GM21529 (cell line): ENCODE measurements at regions not wholly inside any gene's neighbourhood (a gene's known extent, or its start where the extent isn't known, plus 50 kb on each side); places are given as distances from the start of the nearest gene placed in this dataset.

Experiments used
- ATAC-seq: cut with Tn5 transposase; IDR thresholded peaks from one replicate; pipeline ENCODE4 v1.9.1; 2021; ENCODE audit not compliant: unreplicated experiment

DNA sequence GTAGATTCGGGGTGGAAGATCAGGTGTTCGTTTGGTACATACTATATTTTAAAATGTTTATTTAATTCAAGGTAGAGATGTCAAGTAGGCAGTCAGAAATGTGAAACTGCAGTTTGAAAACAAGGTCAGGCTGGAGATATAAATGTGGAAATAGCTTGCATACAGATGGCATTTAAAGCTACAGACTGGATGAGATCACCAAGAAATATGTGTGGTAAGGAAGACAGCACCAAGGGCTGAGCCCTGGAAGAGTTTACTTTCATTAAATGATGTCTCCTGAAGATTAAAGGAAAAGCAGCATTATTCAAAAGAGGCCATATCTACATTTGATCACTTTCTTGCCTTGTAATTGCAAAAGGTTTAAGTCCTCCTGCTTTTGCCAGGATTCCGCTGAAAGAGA, 271.3 kb downstream of the PTBP2 start:
- no peak for ATAC-seq

- ATAC-seq, result no peak
Observed at GRCh38 chr1:96995351-96995750, 273.8 kb downstream of the PTBP2 start.

- no peak for ATAC-seq
Observed at GRCh38 chr1:96996001-96996400, 274.4 kb downstream of the PTBP2 start.

- no peak for ATAC-seq
Observed at GRCh38 chr1:96997717-96998116, 276.1 kb downstream of the PTBP2 start.

- ATAC-seq, result no peak
Observed at GRCh38 chr1:96998466-96998865, 276.9 kb downstream of the PTBP2 start.

DNA sequence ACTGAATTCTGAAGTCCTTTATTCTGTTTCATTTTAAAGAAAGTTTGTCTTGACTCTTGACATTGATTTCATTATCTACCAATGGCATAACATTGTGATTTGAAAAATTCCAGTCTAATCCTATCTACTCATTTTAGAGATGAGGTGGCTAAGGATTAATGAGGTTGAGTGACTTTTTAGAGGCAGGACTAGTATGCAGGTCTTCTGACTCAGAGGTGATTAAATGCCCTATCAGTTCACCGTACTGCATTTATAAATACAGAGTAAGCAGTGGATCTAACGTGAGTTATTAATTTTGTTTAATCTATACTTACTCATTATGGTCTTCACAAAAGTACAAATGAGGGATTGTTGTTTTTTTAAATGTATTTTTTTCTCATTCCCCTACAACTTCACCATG, 277.6 kb downstream of the PTBP2 start:
- ATAC-seq, result no peak

DNA sequence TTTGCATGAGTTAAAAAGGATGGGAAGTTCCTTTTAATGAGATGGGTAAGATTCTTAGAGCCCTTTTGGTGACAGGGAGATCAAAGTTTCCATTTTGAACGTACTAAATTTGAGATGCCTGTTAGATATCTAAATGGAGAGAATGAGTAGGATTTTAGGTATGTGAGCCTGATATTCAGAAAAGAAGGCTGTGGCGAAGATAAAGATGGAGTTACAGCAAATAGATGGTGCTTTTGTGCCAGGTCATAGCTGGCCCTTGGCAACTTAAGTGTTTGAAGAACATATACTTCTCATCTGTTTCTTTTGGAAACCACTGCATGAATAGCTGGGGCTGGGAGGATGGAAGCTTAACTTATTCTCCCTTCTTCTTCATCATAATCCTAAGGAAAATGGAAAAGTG, 282.5 kb downstream of the PTBP2 start:
- ATAC-seq, result no peak

- no peak for ATAC-seq
Observed at GRCh38 chr1:97004743-97005142, 283.2 kb downstream of the PTBP2 start.

- no peak for ATAC-seq
Observed at GRCh38 chr1:97006044-97006661, 284.6 kb downstream of the PTBP2 start.

GRCh38 chr1:97007840-97008604, 286.4 kb downstream of the PTBP2 start:
- no peak for ATAC-seq

- ATAC-seq, result no peak
Observed at GRCh38 chr1:97010566-97011264, 289.1 kb downstream of the PTBP2 start.

DNA sequence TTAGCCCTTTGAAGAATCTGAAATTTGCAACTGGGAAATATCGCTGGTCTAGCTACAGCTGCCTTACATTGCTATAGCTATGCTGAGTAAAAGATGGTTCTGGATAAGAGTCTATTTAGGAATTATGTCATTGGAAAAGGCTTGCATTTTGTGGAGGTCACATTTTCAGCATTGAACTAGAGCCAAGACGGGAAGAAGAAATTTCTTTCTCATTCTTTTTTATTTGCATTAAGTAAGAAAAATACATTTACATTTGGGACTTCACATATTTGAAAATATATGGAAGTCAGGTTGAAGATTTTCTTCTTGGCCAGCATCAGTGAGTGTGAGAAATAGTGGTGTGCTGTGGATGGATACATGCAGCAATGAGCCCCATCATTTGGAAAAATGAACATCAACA, 291.6 kb downstream of the PTBP2 start:
- no peak for ATAC-seq

- no peak for ATAC-seq
Observed at GRCh38 chr1:97013941-97014340, 292.4 kb downstream of the PTBP2 start.

GRCh38 chr1:97014426-97014825, 292.8 kb downstream of the PTBP2 start:
- ATAC-seq, result no peak

DNA sequence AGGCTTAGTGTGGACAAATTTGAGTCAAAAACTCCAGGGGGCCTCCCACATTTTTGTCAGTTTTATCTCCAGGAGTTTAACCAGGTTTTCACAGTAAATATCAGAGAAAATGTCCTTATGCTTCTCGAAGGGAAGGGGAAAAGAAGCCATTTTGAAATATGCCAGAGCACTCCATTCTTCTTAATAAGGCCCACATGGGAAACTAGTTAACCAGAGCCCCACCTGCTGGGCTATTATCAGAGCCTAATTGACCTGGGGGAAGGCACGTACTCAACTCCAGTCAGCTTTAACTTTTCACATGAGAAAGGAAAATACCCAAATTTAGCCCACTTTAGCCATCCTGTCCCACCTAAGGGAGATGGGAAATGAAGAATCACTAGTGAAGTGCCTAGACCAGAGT, 296.3 kb downstream of the PTBP2 start:
- no peak for ATAC-seq
